Left colon (tissue), 2 donors: ENCODE measurements at regions not wholly inside any gene's neighbourhood (a gene's known extent, or its start where the extent isn't known, plus 50 kb on each side); places are given as distances from the start of the nearest gene placed in this dataset.
A peak's percentile ranks its signal among the peaks of the same experiment; 100 is the strongest.
"Not testable (repeated sequence)": the region's sequence is repeated elsewhere in the genome, so short reads cannot be mapped to it uniquely, and the experiment has no call there.

ENCODE experiments used
- ATAC-seq: fragments of 200-7000 bp; cut with Tn5 transposase; one replicate; pipeline ENCODE4 v1.9.1; 2020; ENCODE audit warnings: mild to moderate bottlenecking, moderate library complexity
- DNase-seq, 2 donors: peaks; one replicate each; pipeline ENCODE4 v3.0.0-alpha.2; 2020
- intact Hi-C, 2 donors: fragments of 100-400 bp; cut with DNase I in 1 of 2; cut with micrococcal nuclease in 1 of 2; formaldehyde crosslinking; loops; one replicate each; pipeline versions ENCODE4 v1.11.2 to v1.14.0; 2022; cut with DNase I, micrococcal nuclease
- donor health status: DM: no; HTN: no; CAD: no.
- donor health status: DM: yes; HTN: yes; CAD: no.

DNA sequence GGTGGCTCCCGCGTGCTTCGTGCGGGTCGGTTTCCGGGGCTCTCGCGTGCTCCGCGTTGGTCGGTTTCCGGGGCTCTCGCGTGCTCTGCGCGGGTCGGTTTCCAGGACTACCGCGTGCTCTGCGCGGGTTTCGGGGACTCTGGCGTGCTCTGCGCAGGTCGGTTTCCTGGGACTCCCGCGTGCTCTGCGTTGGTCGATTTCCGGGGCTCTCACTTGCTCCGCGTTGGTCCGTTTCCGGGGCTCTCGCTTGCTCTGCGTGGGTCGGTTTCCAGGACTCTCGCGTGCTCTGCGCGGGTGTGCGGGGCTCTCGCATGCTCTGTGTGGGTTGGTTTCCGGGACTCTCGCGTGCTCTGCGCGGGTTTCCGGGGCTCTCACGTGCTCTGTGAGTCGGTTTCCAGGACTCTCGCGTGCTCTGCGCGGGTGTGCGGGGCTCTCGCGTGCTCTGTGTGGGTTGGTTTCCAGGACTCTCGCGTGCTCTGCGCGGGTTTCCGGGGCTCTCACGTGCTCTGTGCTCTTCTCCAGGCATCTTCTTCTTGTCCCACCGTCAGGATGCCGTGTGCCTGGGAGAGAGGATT, 109.9 kb upstream of the LRPAP1 start:
- no peak for DNase-seq
- intact Hi-C loops: no loop called here
- ATAC-seq: no peak

DNA sequence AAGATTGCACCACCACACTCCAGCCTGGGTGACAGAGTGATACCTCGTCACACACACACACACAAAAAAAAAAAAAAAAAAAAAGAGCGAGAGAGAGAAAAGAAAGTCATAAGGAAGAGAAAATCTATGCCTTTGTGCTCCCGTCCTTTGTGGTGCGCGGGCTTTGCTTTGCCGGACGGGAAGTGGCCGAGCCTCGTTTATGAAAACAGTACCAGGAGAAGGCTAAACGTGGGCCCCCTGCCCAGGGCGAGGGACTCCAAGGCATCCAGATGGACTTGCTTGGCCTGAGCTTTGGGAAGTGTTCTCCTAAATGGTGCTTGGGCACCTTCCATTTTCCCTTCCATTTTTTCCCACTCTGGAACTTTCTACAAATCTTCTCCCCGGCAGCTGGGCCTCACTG, 109.3 kb upstream of the LRPAP1 start:
- intact Hi-C loops: no loop called here
- no peak for ATAC-seq
- DNase-seq: no peak

DNA sequence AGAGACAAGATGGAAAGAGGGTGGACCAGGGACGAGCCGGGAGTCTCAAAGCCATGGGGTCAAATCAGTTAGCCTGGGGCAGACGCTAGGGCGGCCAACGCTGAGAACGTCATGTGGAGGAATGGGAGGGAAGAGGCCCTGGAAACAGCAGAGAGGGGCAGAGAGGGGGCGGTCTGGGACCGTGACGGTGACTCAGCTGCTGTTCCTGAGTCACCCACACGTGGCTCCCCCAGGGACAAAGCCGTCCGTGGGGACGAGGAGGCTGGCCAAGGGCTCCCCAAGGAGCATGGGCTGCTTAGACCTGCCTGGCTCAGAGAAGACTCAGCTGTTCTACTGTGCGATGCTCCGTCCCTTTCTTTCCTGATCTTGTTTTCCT, 108.4 kb upstream of the LRPAP1 start:
- intact Hi-C loops: no loop called here
- no peak for DNase-seq
- ATAC-seq: no peak

DNA sequence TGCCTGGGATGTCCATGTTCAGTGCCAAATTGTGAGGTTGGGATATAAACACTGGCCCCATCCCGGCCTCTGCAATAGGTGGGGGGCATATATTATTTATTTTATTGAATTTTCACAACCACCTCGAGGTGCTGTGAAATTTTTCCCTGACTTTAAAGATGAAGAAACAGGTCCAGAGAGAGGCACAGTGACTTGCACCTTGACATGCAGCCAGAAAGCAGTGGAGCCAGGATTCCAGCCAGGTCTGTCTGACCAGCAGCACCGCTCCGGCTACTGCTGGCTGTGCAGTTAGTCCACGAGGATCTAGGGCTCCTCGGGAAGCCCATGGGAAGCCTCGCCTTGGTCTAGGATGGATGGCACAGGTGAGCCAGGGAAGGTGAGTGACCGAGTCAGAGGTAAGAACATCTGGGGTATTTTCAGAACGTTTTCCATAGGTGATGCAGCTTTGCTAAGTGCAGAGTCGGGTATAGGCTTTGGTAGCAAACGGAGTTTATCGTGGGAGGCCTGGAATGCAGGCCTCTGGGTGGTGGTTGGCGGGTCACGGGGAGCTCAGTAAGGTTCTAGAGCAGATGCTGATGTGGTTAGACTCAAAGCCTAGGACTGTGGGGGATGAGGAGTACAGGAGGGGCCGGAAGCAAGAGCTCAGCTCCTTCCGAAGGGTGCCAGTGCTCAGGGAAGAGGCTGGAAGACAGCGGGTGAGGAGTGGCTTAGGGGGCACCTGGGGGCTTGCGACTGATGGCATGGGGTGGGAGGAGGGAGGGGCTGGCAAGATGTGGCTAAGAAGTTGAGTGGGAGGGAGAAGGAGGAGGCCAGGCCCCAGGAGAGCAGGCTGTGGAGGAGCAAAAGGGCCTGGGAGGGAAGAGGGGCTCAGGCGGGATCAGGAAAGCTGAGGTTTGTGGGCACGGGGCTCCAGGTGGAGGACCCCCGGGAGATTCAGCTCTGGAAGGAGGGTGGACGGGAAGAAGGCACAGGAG, 107.7 kb upstream of the LRPAP1 start:
- intact Hi-C loops: no loop called here
- DNase-seq (no peak), ATAC-seq (no peak)

DNA sequence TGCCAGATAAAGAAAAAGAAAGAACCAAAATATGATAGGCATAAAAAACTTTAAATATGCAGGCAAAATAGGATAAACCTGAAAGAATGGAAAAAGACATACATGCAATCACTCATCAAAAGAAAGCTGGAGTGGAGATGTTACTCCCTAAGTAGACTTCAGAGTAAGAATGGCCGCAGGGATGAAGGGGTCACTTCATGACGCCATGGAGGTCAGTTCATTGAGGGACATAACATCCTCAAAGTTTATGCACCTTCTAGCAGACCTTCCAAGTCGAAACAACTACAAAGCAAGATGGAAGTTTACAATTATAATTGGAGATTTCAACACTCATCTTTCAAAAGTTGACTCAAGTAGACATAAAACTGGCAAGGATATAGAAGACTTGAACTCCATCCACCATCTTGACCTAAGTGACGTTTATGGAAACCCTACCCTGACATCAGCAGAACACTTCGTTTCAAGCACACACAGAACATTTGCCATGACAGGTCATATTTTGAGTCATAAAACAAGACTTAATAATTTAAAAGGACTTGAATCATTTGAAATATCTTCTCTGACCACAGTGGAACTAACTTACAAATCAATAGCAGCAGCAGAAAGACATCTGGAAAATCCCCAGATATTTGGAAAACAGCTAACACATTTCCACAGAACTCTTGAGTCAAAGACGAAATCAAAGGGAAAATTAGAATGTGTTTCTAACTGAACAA, 106.0 kb upstream of the LRPAP1 start:
- DNase-seq (no peak), ATAC-seq (no peak)
- intact Hi-C loops: no loop called here

DNA sequence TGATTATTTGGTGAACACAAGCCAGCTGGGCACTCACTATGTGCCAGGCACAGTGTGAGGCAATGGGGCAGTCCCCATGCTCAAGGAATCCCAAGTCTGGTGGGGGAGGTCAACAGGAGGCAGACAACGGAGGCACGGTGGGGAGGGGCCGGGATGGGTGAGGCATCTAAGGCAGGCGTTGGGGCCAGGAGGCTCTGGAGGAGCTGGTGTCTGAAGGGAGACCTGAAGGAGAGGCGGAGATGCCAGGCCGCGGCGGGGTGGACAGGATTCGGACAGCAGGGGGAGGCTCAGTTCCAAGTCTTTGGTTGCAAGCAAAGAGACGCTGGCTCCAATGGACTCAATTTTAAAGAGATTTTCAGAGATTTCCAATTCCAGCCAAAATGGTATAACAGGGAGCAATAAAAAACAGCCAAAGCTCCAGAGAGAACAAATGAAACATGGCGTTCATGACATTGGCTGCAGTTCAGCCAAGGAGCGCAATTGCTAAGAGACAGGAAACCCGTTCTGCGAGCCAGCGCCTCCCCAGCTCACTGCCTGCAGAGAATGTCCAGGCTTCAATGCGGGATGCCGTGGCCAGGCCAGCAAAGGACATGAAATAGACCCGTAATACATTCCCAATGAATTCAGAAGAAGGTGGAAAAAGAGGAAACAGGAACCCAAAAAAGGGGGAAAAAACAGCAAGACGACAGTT, 105.2 kb upstream of the LRPAP1 start:
- DNase-seq (no peak), ATAC-seq (no peak)
- intact Hi-C loops: no loop called here

DNA sequence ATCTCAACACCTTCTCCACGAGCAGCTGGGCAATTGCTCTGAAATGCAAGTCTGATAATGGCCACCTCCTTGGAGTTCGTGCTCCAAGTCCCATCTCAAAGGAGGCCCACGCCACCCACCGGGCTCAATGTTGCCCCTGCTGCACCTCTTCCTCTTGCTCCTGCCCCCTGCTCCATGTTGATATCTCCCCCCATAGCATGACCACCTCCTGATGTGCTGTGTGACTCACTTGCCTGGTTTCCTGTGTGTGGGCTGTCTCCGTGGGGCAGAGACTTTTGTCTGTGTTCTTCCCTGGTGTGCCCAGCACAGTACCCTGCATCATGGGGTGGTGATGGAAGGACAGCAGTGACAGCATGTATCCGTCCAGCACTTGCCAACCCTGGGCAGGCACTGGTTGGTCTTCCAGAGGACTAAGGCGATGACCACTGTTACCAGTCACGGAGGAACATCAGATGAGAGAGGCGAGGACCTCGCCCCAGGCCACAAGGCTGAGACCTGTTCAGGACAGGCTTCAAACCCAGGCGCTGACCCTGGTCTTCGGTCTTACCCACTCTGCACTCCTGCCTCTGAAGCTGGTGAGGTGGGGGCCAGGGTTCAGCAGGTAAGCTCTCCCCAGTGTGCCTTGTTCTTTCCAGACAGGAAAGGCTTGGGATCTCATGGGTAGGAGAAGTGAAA, 104.6 kb upstream of the LRPAP1 start:
- DNase-seq: no peak
- ATAC-seq: no peak
- intact Hi-C loops: no loop called here

DNA sequence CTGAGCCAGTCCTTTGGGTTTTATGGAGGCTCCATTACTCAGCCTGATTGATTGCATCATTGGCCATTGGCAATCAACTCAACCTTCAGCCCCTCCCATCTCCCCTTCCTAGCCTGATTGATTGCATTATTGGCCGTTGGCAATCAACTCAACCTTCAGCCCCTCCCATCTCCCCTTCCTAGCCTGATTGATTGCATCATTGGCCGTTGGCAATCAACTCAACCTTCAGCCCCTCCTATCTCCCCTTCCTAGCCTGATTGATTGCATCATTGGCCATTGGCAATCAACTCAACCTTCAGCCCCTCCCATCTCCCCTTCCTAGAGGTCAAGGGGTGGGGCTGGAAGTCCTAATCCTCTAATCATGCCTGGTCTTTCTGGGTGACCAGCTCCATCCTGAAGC, 103.8 kb upstream of the LRPAP1 start:
- DNase-seq: not testable (repeated sequence)

DNA sequence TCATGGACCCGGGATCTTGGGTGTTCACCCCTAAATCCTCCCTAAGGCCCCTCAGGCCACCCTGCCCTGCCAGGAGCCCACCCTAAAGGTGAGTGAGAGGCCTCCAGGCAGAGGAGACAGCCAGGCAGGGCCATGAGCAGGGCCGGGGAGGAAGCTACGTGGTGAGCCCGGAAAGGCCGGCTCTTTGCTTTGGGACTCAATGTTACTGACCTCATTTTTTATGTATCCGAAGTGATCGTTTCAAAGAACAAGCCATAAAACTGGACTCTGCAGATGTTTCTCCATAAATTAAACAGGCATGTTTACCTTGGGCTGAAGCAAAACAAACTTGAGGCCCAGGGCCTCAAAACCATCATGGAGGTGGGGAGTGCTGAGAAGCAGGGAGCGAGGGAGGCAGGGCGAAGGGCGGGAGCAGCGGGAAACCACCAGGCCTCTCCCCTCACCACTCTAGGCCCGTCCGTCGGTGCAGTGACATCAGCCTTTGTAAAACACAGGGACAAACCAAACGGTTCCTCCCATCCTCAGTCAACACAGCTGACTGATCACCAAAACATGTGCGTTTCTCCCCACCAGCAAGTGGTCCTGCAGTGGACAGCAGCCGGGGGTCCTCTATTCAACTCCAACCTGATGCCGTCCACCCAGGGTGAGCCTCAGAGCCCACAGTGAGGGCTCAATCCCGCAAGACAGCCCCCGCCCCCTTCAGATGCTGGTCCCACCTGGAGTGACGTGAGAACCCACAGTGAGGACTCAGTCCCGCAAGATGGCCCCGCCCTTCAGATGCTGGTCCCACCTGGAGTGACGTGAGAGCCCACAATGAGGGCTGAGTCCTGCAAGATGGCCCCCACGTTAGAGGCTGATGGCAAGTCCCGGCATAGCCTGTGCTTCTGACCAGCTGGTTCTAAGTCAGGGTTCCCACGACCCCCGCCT, 102.9 kb upstream of the LRPAP1 start:
- intact Hi-C loops: no loop called here
- DNase-seq: no peak
- ATAC-seq: peak; percentile 66

More for the DNA sequence above, 103.8 kb upstream of the LRPAP1 start:
- intact Hi-C loops, ATAC-seq: not testable (repeated sequence)

DNA sequence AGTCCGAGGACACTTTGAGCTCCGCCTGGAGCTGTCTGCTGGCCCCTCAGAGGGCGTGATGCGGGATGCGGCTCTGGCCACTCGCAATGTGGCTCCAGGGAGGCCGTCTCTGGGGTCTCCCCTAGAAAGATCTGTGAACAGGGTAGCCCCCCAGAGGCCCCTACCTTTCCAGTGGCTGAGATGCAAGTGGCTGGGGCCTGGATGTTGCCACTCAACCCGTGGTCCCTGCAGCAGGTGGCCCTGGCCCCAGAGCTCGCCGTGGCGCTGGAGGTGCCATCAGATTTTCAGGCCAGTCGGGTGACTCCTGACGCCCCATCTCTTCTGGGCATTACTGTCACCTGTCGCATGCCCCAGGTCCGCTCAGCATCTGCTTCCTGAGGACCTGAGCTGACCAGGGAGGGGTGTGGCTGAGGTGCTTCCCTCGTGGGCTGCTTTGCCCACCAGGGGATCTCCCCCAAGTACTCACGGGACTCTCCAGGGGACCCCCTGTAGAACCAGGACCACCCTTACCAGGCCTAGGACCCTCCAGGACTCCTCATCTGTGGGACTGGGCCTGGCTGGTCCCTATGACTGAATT, 102.1 kb upstream of the LRPAP1 start:
- ATAC-seq: no peak
- intact Hi-C loops: no loop called here
- DNase-seq: no peak

DNA sequence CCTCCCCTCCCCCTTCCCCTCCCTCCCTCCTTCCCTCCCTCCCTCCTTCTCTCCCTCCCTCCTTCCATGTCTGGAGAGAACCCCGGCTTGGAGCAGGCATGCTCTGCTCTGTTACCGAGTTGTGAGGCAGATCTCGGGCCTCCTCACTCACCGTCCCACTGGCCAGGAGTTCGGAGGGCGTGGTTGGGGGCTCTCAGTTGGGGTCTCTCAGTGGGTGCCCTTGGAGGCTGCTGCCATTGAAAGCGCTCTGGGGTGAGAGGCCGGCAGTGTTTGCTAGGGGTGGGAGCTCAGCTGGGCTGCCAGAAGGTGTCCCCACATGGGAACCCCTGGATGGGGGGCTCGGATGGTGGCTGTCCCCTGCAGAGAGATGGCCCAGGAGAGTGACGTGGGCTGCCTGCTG, 101.1 kb upstream of the LRPAP1 start:
- intact Hi-C loops, DNase-seq, ATAC-seq: not testable (repeated sequence)

DNA sequence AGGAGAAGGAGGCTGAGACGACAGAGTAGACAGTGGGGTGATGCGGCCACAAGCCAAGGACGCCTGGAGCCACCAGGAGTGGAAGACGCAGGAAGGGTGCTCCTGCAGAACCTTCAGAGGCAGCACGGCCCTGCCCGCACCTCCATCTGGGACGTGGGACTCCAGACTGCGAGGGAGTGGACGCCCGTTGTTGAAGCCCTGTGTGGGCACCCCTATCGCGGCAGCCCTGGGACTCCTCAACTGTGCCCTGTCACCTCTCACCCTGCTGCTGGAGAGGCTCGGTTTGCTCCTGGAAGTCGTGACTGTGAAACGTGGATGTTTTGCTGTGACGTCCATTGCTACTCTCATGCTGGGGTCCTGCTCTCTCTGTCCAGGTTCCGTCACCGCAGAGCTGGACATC, 100.6 kb upstream of the LRPAP1 start:
- intact Hi-C loops, ATAC-seq, DNase-seq: not testable (repeated sequence)

DNA sequence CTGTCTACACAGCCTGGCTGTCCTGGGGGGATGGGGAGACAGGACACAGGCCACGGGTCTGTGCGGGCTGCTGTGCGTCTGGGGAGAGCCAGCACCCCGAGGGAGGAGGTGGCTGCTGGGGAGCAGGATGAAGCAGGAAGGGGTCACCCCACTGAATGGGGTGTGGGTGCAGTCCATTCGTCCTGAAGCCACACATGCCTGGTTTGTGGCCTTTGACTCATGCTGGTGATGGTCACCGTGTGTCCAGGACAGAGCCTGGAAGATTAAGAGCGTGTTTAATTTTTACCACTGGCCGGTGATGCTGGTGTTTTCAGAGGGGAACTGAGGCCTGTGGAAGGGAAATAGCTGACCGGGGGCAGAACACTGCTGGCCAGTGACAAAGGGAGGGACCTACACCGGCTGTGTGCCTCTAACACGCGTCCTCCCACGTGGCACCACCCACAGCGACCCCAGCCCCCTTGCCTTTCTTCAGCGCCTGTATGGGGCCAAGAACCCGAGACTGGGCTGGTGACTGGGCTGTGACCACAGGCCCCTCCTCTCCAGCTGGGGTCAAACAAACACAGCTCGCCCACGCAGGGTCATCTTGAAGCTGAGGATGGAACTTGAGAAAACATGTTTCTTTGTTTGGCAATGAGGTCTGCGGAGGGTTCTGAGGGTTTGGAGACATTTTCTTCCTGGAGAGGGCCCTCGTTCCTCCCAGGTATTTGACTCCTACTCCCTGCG, 99.5 kb upstream of the LRPAP1 start:
- not testable (repeated sequence) for DNase-seq, ATAC-seq

DNA sequence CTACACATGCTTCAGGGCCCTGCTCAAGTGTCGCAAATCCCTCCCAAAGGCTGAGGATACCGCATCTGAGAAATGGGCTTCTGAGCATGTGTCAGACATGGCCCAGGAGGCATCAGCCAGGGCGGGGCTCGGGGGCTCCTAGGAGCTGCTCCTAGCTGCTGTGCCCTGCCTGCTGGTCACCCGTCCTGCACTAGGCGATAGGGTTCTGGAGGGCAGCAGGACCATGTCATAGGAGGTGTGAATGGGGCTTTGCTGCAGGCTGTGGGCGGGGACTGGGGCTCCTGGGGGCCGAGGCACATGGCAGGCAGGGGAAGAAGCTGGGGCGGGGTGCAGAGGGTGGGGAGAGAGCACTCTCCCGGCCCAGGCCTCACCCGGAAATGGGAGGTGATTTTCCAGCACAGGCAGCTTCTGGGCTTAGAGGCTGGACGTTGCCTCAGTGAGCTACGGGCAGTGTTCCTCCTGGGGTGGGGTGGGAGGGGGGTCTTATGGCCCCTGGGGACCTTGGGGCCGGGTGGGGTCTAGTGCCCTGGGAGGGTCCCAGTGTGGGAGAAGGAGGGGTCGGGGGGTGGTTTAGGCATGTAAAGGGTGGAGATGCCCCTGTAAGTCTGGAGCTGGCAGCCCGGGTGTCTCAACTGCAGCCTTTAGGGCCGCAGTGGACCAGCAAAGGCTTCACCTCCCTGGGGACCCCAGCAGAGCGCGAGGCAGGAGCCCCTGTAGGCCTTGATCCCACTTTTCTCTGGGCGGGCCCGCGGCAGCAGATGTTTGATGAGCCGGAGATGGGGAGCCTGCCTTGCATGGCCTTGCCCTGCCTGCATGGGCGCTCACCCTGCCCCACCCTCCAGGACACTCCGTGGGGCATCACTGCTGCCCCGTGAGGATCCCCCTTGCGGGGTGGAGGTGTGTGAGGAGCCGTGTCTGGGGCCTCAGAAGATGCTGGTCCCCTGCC, 98.6 kb upstream of the LRPAP1 start:
- ATAC-seq: peak; percentile 82
- intact Hi-C loops: no loop called here
- peak in 1 of 2 donors; percentile 32 for DNase-seq

More for the DNA sequence above, 99.5 kb upstream of the LRPAP1 start:
- intact Hi-C loops: not testable (repeated sequence)

DNA sequence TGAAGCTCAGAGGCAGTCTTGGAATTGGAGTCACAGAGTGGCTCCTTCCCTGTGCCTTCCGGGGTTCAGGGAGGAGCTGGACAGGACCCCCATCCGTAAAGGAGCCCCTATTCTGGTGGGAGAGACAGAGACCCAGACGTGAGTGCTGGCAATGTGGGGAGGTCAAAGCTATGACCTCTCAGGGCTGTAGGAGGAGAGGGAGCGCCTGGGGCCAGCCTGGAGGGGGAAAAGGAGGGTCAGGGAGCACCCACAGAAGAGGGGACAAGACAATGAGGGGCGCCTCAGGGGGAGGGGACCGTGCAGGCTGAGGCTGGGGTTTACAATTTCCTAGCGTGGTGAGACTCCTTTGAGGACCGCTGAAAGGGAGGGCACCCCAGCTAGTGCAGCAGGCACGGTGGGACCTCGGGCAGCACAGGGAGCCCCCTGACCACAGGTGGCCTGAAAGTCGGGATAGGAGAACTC, 97.9 kb upstream of the LRPAP1 start:
- intact Hi-C loops: no loop called here
- no peak for DNase-seq

More for the DNA sequence above, 97.9 kb upstream of the LRPAP1 start:
- no peak for ATAC-seq
